Cardiac fibroblast (primary cell): ENCODE measurements at regions not wholly inside any gene's neighbourhood (a gene's known extent, or its start where the extent isn't known, plus 50 kb on each side); places are given as distances from the start of the nearest gene placed in this dataset.

ENCODE experiments used
- DNase-seq, 2 donors: peaks; one replicate each; pipeline versions ENCODE4 v3.0.0 to v3.0.0-alpha.2; 2010; ENCODE audit warnings: low read depth in 2 of 2
- H3K4me3 ChIP-seq, 2 donors: replicated peaks in 1 of 2; 1 replicate in 1 of 2; 2 replicates in 1 of 2; pipeline ENCODE4 v1.5.1; 2011; ENCODE audit warnings: low read depth in 2 of 2, low read length in 2 of 2, mild to moderate bottlenecking in 2 of 2, moderate library complexity in 1 of 2
- CTCF ChIP-seq: IDR thresholded peaks from one replicate; pipeline ENCODE4 v1.5.1; 2011; ENCODE audit warnings: low read depth, mild to moderate bottlenecking, low read length, inconsistent platforms

- DNase-seq, result peak; percentile 37 to 67
- no peak for TF ChIP-seq CTCF
- no peak overlapping the region for H3K4me3 ChIP-seq
These were observed 303.9 kb downstream of the ETS1 start for GRCh38 chr11:128283451-128283850.

GRCh38 chr11:128282053-128282452, 305.3 kb downstream of the ETS1 start:
- TF ChIP-seq CTCF, result no peak
- no peak overlapping the region for H3K4me3 ChIP-seq

GRCh38 chr11:128279866-128280265, 307.5 kb downstream of the ETS1 start:
- TF ChIP-seq CTCF, result no peak
- DNase-seq, result peak in 1 of 2 donors; percentile 90
- H3K4me3 ChIP-seq, result no peak overlapping the region

More at GRCh38 chr11:128282053-128282452, 305.3 kb downstream of the ETS1 start:
- DNase-seq, result no peak

- H3K4me3 ChIP-seq, result no peak overlapping the region
- TF ChIP-seq CTCF, result no peak
- no peak for DNase-seq
These were observed 313.6 kb downstream of the ETS1 start for GRCh38 chr11:128273736-128274135.

GRCh38 chr11:128271401-128271800, 316.0 kb downstream of the ETS1 start:
- H3K4me3 ChIP-seq, result no peak overlapping the region
- DNase-seq, result no peak
- no peak for TF ChIP-seq CTCF

GRCh38 chr11:128269466-128269865, 317.9 kb downstream of the ETS1 start:
- peak in 1 of 2 donors; percentile 23 for DNase-seq
- TF ChIP-seq CTCF, result no peak
- no peak overlapping the region for H3K4me3 ChIP-seq

- no peak for DNase-seq
- no peak overlapping the region for H3K4me3 ChIP-seq
- TF ChIP-seq CTCF, result no peak
These were observed 320.5 kb downstream of the ETS1 start for GRCh38 chr11:128266893-128267292.
